22Rv1 (cell line): ENCODE measurements at regions not wholly inside any gene's neighbourhood (a gene's known extent, or its start where the extent isn't known, plus 50 kb on each side); places are given as distances from the start of the nearest gene placed in this dataset.

Source experiments
- H3K27ac ChIP-seq: fragments of 450-650 bp; 2 replicates; pipeline ENCODE4 v1.5.1; 2017
- ZFX ChIP-seq: fragments of 450-650 bp; IDR thresholded peaks from 2 replicates; pipeline ENCODE4 v1.6.1; 2017; ENCODE audit warnings: antibody characterized with exemption, borderline replicate concordance
- TF ChIP-seq, protein P1 (sequence below): fragments of 450-650 bp; IDR thresholded peaks from 2 replicates; pipeline ENCODE4 v1.5.1; 2017; ENCODE audit warnings: mild to moderate bottlenecking

DNA sequence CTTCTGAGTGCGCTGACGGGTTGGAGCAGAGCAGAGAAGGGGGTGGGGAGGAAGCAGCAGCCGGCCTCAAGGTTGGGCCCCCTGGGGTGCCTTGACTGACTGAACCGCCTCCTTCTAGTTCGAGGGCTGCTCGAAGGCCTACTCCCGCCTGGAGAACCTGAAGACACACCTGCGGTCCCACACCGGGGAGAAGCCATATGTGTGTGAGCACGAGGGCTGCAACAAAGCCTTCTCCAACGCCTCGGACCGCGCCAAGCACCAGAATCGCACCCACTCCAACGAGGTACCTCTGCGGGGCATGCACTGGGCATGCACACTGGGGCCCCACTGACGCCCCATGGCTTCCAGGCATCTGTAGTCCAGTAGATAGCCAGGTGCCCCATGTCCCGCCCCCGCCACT is 246.9 kb downstream of the GLI2 start:
- no peak overlapping the region for H3K27ac ChIP-seq
- no peak for TF ChIP-seq ZFX
- TF ChIP-seq, protein P1, sequence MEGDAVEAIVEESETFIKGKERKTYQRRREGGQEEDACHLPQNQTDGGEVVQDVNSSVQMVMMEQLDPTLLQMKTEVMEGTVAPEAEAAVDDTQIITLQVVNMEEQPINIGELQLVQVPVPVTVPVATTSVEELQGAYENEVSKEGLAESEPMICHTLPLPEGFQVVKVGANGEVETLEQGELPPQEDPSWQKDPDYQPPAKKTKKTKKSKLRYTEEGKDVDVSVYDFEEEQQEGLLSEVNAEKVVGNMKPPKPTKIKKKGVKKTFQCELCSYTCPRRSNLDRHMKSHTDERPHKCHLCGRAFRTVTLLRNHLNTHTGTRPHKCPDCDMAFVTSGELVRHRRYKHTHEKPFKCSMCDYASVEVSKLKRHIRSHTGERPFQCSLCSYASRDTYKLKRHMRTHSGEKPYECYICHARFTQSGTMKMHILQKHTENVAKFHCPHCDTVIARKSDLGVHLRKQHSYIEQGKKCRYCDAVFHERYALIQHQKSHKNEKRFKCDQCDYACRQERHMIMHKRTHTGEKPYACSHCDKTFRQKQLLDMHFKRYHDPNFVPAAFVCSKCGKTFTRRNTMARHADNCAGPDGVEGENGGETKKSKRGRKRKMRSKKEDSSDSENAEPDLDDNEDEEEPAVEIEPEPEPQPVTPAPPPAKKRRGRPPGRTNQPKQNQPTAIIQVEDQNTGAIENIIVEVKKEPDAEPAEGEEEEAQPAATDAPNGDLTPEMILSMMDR, result no peak

GRCh38 chr2:120983344-120983743 is 247.7 kb downstream of the GLI2 start:
- TF ChIP-seq ZFX, result no peak
- TF ChIP-seq, protein P1, result no peak
- no peak overlapping the region for H3K27ac ChIP-seq

GRCh38 chr2:120984046-120984445 is 248.4 kb downstream of the GLI2 start:
- TF ChIP-seq, protein P1, result no peak
- no peak for TF ChIP-seq ZFX
- H3K27ac ChIP-seq, result no peak overlapping the region

- no peak overlapping the region for H3K27ac ChIP-seq
Observed at GRCh38 chr2:120984452-120985173, 248.9 kb downstream of the GLI2 start.

GRCh38 chr2:120985174-120985996 is 249.7 kb downstream of the GLI2 start:
- no peak for TF ChIP-seq ZFX
- TF ChIP-seq, protein P1, result no peak
- H3K27ac ChIP-seq, result no peak overlapping the region

More at GRCh38 chr2:120984452-120985173, 248.9 kb downstream of the GLI2 start:
- TF ChIP-seq, protein P1, result no peak
- TF ChIP-seq ZFX, result no peak

GRCh38 chr2:120985997-120986651 is 250.5 kb downstream of the GLI2 start:
- TF ChIP-seq ZFX, result no peak
- TF ChIP-seq, protein P1, result no peak

More at GRCh38 chr2:120985997-120986651, 250.5 kb downstream of the GLI2 start:
- no peak overlapping the region for H3K27ac ChIP-seq
